Endothelial cell (in vitro differentiated cells): ENCODE measurements at regions not wholly inside any gene's neighbourhood (a gene's known extent, or its start where the extent isn't known, plus 50 kb on each side); places are given as distances from the start of the nearest gene placed in this dataset.

Experiments used
- DNase-seq: peaks from one replicate; pipeline ENCODE4 v3.0.0; 2021; ENCODE audit warnings: low spot score
- H3K27ac Mint-ChIP-seq: one replicate; pipeline ENCODE4 v1.8.0; 2021; ENCODE audit warnings: mixed read lengths, inconsistent platforms; ENCODE audit not compliant: unreplicated experiment
- H3K27me3 Mint-ChIP-seq: one replicate; pipeline ENCODE4 v1.8.0; 2021; ENCODE audit warnings: mild to moderate bottlenecking, moderate library complexity, mixed read lengths, inconsistent platforms; ENCODE audit not compliant: unreplicated experiment
- H3K36me3 Mint-ChIP-seq: one replicate; pipeline ENCODE4 v1.8.0; 2021; ENCODE audit warnings: mild to moderate bottlenecking, low read depth, mixed read lengths, inconsistent platforms; ENCODE audit not compliant: unreplicated experiment
- H3K4me1 Mint-ChIP-seq: one replicate; pipeline ENCODE4 v1.8.0; 2021; ENCODE audit warnings: mild to moderate bottlenecking, mixed read lengths, inconsistent platforms; ENCODE audit not compliant: unreplicated experiment
- H3K4me3 Mint-ChIP-seq: one replicate; pipeline ENCODE4 v1.8.0; 2021; ENCODE audit warnings: mild to moderate bottlenecking, mixed read lengths, inconsistent platforms; ENCODE audit not compliant: unreplicated experiment
- H3K9me3 Mint-ChIP-seq: one replicate; pipeline ENCODE4 v1.8.0; 2021; ENCODE audit warnings: mixed read lengths, inconsistent platforms; ENCODE audit not compliant: unreplicated experiment
- TF ChIP-seq, protein P1 (sequence below): fragments of 200-600 bp; sonication (generic); IDR thresholded peaks from one replicate; pipeline ENCODE4 v1.5.0; 2021; ENCODE audit warnings: antibody characterized with exemption; ENCODE audit not compliant: unreplicated experiment

- no peaks in the 10 kb centered on the region for H3K36me3 Mint-ChIP-seq
- H3K27ac Mint-ChIP-seq: no peak overlapping the region
- no peaks in the 10 kb centered on the region for H3K4me1 Mint-ChIP-seq
- no peaks in the 10 kb centered on the region for H3K27me3 Mint-ChIP-seq
- H3K9me3 Mint-ChIP-seq: no peaks in the 10 kb centered on the region
- DNase-seq: no peak
- H3K4me3 Mint-ChIP-seq: no peak overlapping the region
- TF ChIP-seq, protein P1, sequence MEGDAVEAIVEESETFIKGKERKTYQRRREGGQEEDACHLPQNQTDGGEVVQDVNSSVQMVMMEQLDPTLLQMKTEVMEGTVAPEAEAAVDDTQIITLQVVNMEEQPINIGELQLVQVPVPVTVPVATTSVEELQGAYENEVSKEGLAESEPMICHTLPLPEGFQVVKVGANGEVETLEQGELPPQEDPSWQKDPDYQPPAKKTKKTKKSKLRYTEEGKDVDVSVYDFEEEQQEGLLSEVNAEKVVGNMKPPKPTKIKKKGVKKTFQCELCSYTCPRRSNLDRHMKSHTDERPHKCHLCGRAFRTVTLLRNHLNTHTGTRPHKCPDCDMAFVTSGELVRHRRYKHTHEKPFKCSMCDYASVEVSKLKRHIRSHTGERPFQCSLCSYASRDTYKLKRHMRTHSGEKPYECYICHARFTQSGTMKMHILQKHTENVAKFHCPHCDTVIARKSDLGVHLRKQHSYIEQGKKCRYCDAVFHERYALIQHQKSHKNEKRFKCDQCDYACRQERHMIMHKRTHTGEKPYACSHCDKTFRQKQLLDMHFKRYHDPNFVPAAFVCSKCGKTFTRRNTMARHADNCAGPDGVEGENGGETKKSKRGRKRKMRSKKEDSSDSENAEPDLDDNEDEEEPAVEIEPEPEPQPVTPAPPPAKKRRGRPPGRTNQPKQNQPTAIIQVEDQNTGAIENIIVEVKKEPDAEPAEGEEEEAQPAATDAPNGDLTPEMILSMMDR: peak; percentile 89
Measured at GRCh38 chr2:193240752-193241151, 1046.0 kb upstream of the TMEFF2 start.

DNA sequence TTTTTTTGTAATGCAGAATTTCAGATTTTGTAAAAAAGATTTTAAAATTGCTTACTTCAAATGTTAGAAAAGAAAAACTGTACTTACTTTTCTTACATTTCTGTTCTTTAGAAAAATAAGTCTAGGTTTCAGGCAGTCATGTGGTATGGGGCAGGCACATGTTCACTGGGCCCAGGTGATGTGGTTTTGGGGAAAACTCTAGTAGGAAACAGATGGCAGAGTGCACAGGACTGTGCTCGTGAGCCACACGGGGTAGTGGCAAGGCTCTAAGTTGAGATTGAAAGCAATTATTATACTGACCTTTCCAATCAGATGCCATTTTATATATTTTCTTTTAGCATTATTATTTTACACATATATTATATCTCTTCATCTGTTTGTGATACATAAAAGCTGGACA, 1036.9 kb upstream of the TMEFF2 start:
- no peak for DNase-seq
- H3K27ac Mint-ChIP-seq: no peak overlapping the region
- H3K4me1 Mint-ChIP-seq: no peaks in the 10 kb centered on the region
- no peaks in the 10 kb centered on the region for H3K36me3 Mint-ChIP-seq
- H3K27me3 Mint-ChIP-seq: no peaks in the 10 kb centered on the region
- TF ChIP-seq, protein P1: no peak
- no peaks in the 10 kb centered on the region for H3K9me3 Mint-ChIP-seq
- H3K4me3 Mint-ChIP-seq: no peak overlapping the region

- TF ChIP-seq, protein P1: no peak
- H3K36me3 Mint-ChIP-seq: no peaks in the 10 kb centered on the region
- no peak for DNase-seq
- no peaks in the 10 kb centered on the region for H3K27me3 Mint-ChIP-seq
- no peaks in the 10 kb centered on the region for H3K9me3 Mint-ChIP-seq
- H3K4me3 Mint-ChIP-seq: no peak overlapping the region
- no peaks in the 10 kb centered on the region for H3K4me1 Mint-ChIP-seq
- no peak overlapping the region for H3K27ac Mint-ChIP-seq
Measured at GRCh38 chr2:193228276-193228675, 1033.5 kb upstream of the TMEFF2 start.

GRCh38 chr2:193222454-193222853, 1027.7 kb upstream of the TMEFF2 start:
- no peak for DNase-seq
- TF ChIP-seq, protein P1: no peak
- Mint-ChIP-seq H3K4me1 (no peaks in the 10 kb centered on the region), H3K27me3 (no peaks in the 10 kb centered on the region), H3K9me3 (no peaks in the 10 kb centered on the region), H3K4me3 (no peak overlapping the region), H3K27ac (no peak overlapping the region), H3K36me3 (no peaks in the 10 kb centered on the region)

DNA sequence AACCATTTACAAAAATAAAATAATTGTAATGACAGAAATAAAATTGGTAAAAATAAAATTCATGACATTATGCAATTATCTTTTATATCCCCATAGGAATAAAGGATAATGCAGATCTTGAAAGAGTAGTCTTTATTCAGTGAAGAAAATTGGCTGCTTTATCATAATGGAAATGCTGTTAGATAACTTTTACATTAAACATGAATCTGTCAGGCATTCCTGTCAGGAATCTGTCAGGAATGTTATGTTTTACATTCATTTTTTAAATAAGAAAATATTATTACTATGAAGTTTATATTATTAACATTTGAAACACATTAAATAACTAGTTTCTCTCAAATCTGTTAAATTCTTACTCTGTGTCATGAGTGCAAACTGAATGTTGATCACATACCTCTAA, 1024.7 kb upstream of the TMEFF2 start:
- H3K4me3 Mint-ChIP-seq: no peak overlapping the region
- H3K27ac Mint-ChIP-seq: no peak overlapping the region
- TF ChIP-seq, protein P1: no peak
- no peaks in the 10 kb centered on the region for H3K9me3 Mint-ChIP-seq
- H3K4me1 Mint-ChIP-seq: no peaks in the 10 kb centered on the region
- no peaks in the 10 kb centered on the region for H3K36me3 Mint-ChIP-seq
- no peaks in the 10 kb centered on the region for H3K27me3 Mint-ChIP-seq
- no peak for DNase-seq
